Hematopoietic multipotent progenitor cell treated with erythropoietin and hydrocortisone succinate and interleukin-3 and kit ligand, for 4 days (in vitro differentiated cells): ENCODE measurements at regions not wholly inside any gene's neighbourhood (a gene's known extent, or its start where the extent isn't known, plus 50 kb on each side); places are given as distances from the start of the nearest gene placed in this dataset.

Experiments used
- DNase-seq: peaks from one replicate; pipeline ENCODE4 v3.0.0-alpha.2; 2015

GRCh38 chr2:19580264-19580663, 221.8 kb upstream of the OSR1 start:
- DNase-seq, result peak; percentile 13

GRCh38 chr2:19579461-19579860, 221.0 kb upstream of the OSR1 start:
- DNase-seq, result peak; percentile 2

GRCh38 chr2:19577723-19578122, 219.3 kb upstream of the OSR1 start:
- DNase-seq, result no peak

GRCh38 chr2:19576411-19576810, 218.0 kb upstream of the OSR1 start:
- no peak for DNase-seq

- DNase-seq, result no peak
Measured at GRCh38 chr2:19575641-19576040, 217.2 kb upstream of the OSR1 start.

- DNase-seq, result no peak
Measured at GRCh38 chr2:19574778-19575260, 216.4 kb upstream of the OSR1 start.

- DNase-seq, result no peak
Measured at GRCh38 chr2:19573784-19574183, 215.4 kb upstream of the OSR1 start.

GRCh38 chr2:19571773-19572172, 213.3 kb upstream of the OSR1 start:
- DNase-seq, result no peak

GRCh38 chr2:19569300-19569791, 210.9 kb upstream of the OSR1 start:
- no peak for DNase-seq

GRCh38 chr2:19568809-19569208, 210.4 kb upstream of the OSR1 start:
- DNase-seq, result no peak

- no peak for DNase-seq
Measured at GRCh38 chr2:19560785-19561184, 202.4 kb upstream of the OSR1 start.

GRCh38 chr2:19559596-19560240, 201.3 kb upstream of the OSR1 start:
- no peak for DNase-seq

GRCh38 chr2:19556648-19557047, 198.2 kb upstream of the OSR1 start:
- DNase-seq, result no peak

- no peak for DNase-seq
Measured at GRCh38 chr2:19554520-19554919, 196.1 kb upstream of the OSR1 start.

- DNase-seq, result no peak
Measured at GRCh38 chr2:19552270-19552669, 193.8 kb upstream of the OSR1 start.

- DNase-seq, result no peak
Measured at GRCh38 chr2:19550750-19551149, 192.3 kb upstream of the OSR1 start.

GRCh38 chr2:19549821-19550220, 191.4 kb upstream of the OSR1 start:
- no peak for DNase-seq

GRCh38 chr2:19548116-19548515, 189.7 kb upstream of the OSR1 start:
- DNase-seq, result no peak

- no peak for DNase-seq
Measured at GRCh38 chr2:19547321-19547720, 188.9 kb upstream of the OSR1 start.

GRCh38 chr2:19545507-19545906, 187.1 kb upstream of the OSR1 start:
- no peak for DNase-seq

- no peak for DNase-seq
Measured at GRCh38 chr2:19543663-19544383, 185.4 kb upstream of the OSR1 start.

- DNase-seq, result no peak
Measured at GRCh38 chr2:19542796-19543662, 184.6 kb upstream of the OSR1 start.

GRCh38 chr2:19541884-19542283, 183.5 kb upstream of the OSR1 start:
- DNase-seq, result no peak
